ENCODE measurements at regions not wholly inside any gene's neighbourhood (a gene's known extent, or its start where the extent isn't known, plus 50 kb on each side); places are given as distances from the start of the nearest gene placed in this dataset.

DNA sequence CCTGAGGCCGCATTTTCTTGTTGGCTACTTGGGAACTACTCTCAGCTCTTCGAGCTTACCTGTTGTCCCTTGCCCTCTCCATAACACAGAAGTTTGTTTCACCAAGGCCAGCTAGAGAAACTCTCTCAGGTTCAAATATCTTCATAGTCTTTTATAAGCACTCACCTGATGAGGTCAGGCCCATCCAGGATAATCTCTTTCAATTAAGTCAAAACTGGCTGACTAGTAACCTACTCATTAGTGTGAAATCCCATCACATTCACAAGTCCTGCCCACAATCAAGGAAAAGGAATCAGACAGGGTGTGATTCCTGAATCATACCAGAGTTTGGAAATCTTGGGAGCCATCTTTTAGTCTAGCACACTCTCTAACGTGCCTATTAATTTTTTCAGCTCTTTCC lies 195.2 kb upstream of the HS3ST5 start:
- Mint-ChIP-seq H3K27ac (no peak overlapping the region), H3K27me3 (no peaks in the 10 kb centered on the region), H3K4me1 (no peaks in the 10 kb centered on the region), H3K4me3 (no peak overlapping the region), H3K36me3 (ENCODE audit: low read depth) (no peaks in the 10 kb centered on the region), H3K9me3 (peaks cover 8% of the 10 kb centered on the region)
- no peak for ATAC-seq (replicated peaks)

DNA sequence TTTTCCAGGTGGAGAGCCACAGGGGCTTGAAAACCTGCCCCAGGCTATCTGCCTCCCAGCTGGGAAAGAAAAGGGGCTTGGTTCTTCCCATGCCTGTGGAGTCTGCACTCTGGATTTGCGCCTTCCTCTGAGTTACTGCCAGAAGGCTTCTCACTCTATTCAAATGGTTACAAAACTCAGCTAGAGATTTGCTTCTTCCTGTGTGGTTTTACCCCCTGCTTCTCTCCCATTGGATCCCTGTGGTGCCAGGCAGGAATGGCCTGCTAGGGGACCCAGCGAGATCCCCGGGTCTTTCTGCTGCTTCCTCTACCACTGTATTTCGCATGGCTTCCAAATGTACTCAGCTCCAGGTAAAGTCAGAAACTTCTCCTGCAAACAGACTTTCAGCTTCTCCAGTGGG lies 192.0 kb upstream of the HS3ST5 start:
- Mint-ChIP-seq H3K36me3 (ENCODE audit: low read depth) (no peaks in the 10 kb centered on the region), H3K27ac (no peak overlapping the region), H3K4me3 (no peak overlapping the region), H3K4me1 (no peaks in the 10 kb centered on the region), H3K9me3 (peaks cover 3% of the 10 kb centered on the region), H3K27me3 (no peaks in the 10 kb centered on the region)
- ATAC-seq (replicated peaks), result no peak

DNA sequence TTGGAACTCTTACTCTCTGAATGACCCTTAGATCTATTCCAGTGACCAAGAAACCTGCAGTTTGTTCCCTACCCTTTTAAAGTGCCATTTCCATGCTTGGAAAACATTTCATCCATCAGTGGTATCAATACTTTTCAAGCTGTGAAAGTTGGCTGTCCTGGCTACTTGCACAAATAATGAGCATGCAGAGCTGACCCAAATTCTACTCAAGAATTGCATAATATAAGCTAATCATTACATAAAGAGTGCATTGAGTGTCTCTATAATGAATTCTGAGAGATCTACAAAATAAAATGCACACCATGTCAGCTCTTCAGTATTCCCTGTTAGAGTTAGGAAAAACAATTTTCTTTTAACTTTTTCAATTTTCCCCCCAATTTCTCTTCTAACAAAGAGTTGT lies 181.3 kb upstream of the HS3ST5 start:
- ATAC-seq (replicated peaks), result no peak
- H3K4me1 Mint-ChIP-seq, result no peaks in the 10 kb centered on the region
- no peaks in the 10 kb centered on the region for H3K36me3 Mint-ChIP-seq (ENCODE audit: low read depth)
- H3K27ac Mint-ChIP-seq, result no peak overlapping the region
- peaks cover 4% of the 10 kb centered on the region for H3K9me3 Mint-ChIP-seq
- no peaks in the 10 kb centered on the region for H3K27me3 Mint-ChIP-seq
- no peak overlapping the region for H3K4me3 Mint-ChIP-seq

DNA sequence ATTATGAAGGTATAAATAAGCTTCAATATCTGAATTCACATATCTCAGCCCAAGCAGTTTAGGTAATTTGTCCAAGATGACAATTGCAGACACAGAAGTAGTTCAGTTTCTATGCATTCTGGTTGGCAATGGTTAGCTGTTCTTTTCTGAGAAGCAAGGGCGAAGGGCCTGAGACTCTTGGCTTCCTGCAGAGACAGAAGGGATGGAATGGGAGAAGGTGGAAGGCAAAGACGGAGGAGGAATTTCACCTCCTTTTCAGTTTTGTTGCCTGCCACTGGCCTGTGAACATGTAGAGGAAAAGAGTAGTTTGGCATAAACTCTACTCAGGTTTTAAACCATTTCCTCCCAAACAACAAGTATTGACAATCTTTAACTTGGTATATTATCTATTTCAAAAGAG lies 180.7 kb upstream of the HS3ST5 start:
- no peak for ATAC-seq (replicated peaks)
- no peak overlapping the region for H3K4me3 Mint-ChIP-seq
- no peak overlapping the region for H3K27ac Mint-ChIP-seq
- no peaks in the 10 kb centered on the region for H3K27me3 Mint-ChIP-seq
- no peaks in the 10 kb centered on the region for H3K36me3 Mint-ChIP-seq (ENCODE audit: low read depth)
- H3K9me3 Mint-ChIP-seq, result peaks cover 4% of the 10 kb centered on the region
- H3K4me1 Mint-ChIP-seq, result no peaks in the 10 kb centered on the region

DNA sequence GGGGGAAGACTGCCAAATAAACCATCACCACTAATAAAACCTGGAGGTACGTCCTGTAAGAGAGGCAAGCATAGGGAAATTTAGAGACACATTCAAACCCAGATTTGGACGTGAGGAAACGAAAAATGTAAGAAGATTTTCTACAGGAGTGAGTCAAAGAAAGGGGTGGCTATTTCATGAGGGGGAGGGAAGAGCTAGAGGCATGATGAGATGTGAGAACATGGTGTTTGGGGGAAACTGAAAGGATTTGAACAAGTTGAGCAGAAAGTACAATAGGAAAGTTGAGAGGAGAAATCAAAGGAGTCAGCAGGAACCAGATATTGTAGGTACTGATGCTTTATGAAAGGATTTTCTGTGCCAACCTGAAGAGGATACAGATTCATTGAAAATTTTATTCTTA lies 179.1 kb upstream of the HS3ST5 start:
- Mint-ChIP-seq H3K27me3 (no peaks in the 10 kb centered on the region), H3K4me1 (no peaks in the 10 kb centered on the region), H3K4me3 (no peak overlapping the region), H3K9me3 (peaks cover 8% of the 10 kb centered on the region), H3K36me3 (ENCODE audit: low read depth) (no peaks in the 10 kb centered on the region), H3K27ac (no peak overlapping the region)
- ATAC-seq (replicated peaks), result no peak

DNA sequence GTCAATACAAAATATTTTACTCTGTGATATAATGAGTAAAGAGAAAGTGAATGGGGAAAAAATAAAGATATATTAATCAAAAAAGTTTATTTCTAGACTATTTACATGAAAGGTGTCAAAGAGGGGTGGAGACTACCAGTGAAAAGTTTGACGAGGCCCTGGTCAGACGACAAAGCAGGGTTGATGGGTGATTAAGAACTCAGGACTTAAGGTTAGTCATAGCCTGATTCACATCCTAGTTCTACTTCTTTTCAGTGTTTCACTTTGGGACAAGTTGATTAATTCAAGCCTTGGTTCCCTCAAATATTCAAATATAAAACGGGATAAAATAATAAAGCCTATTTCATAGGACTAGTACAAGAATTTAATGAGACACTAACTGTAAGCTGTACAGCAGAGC lies 178.2 kb upstream of the HS3ST5 start:
- Mint-ChIP-seq H3K4me1 (no peaks in the 10 kb centered on the region), H3K27ac (no peak overlapping the region), H3K4me3 (no peak overlapping the region), H3K27me3 (no peaks in the 10 kb centered on the region), H3K9me3 (peaks cover 4% of the 10 kb centered on the region), H3K36me3 (ENCODE audit: low read depth) (no peaks in the 10 kb centered on the region)
- ATAC-seq (replicated peaks), result no peak

DNA sequence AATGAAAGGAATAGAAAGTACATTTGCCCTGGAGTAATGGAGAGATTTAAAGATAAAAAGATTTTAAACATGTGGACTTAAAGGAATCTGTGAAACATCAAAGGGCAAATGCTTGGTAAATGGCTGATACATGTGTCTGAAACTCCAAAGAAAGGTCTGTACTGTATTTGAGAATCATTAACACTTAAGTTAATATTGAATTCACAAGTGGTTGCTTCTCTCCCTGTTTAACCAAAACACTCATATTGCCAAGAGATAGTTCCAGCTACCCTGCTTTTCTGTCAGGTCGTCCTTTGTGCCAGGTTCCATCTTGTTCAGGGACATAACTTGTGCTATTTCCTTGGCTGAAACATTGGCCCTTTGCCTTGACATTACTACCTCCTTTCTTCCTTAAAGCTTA lies 171.3 kb upstream of the HS3ST5 start:
- H3K4me3 Mint-ChIP-seq, result no peak overlapping the region
- H3K9me3 Mint-ChIP-seq, result peaks cover 7% of the 10 kb centered on the region
- no peaks in the 10 kb centered on the region for H3K36me3 Mint-ChIP-seq (ENCODE audit: low read depth)
- H3K4me1 Mint-ChIP-seq, result no peaks in the 10 kb centered on the region
- no peak overlapping the region for H3K27ac Mint-ChIP-seq
- no peaks in the 10 kb centered on the region for H3K27me3 Mint-ChIP-seq
- ATAC-seq (replicated peaks), result no peak

DNA sequence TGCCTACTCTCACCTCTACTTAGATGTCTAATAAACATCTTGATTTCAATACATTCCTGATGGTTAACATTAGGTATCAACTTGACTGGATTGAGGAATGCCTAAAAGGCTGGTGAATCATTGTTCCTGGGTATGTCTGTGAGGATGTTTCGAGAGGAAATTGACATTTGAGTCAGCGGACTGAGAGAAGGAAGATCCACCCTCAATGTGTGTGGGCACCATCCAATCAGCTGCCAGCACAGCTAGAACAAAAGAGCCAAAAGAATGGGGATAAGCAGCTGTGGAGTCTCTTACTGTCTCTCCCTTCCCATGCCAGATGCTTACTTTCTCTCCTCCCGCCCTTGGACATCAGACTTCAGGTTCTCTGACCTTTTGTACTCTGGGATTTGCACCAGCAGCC lies 128.6 kb upstream of the HS3ST5 start:
- no peaks in the 10 kb centered on the region for H3K9me3 Mint-ChIP-seq
- no peak overlapping the region for H3K4me3 Mint-ChIP-seq
- no peaks in the 10 kb centered on the region for H3K36me3 Mint-ChIP-seq (ENCODE audit: low read depth)
- H3K27me3 Mint-ChIP-seq, result no peaks in the 10 kb centered on the region
- H3K4me1 Mint-ChIP-seq, result no peaks in the 10 kb centered on the region
- no peak for ATAC-seq (replicated peaks)
- H3K27ac Mint-ChIP-seq, result no peak overlapping the region

DNA sequence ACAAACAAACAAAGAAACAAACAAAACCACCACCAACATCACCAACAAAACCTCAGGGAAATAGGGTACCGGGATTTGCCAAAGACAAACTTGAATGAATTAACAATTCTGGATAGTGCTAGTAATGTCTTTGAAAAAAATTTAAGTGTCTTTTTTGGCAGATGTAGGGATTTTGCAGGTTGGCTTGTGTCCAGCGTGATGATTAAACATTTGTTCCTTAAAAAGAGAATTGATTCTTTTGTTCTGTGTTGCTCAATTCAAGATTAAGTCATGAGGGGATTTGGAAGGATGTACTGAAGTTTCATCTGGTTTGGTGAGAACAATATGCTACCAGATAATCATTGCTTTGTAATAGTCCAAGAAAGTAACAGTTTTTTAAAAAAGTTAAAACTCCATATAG lies 125.1 kb upstream of the HS3ST5 start:
- no peaks in the 10 kb centered on the region for H3K36me3 Mint-ChIP-seq (ENCODE audit: low read depth)
- no peaks in the 10 kb centered on the region for H3K4me1 Mint-ChIP-seq
- H3K9me3 Mint-ChIP-seq, result no peaks in the 10 kb centered on the region
- H3K27ac Mint-ChIP-seq, result no peak overlapping the region
- no peaks in the 10 kb centered on the region for H3K27me3 Mint-ChIP-seq
- H3K4me3 Mint-ChIP-seq, result no peak overlapping the region
- ATAC-seq (replicated peaks), result no peak

DNA sequence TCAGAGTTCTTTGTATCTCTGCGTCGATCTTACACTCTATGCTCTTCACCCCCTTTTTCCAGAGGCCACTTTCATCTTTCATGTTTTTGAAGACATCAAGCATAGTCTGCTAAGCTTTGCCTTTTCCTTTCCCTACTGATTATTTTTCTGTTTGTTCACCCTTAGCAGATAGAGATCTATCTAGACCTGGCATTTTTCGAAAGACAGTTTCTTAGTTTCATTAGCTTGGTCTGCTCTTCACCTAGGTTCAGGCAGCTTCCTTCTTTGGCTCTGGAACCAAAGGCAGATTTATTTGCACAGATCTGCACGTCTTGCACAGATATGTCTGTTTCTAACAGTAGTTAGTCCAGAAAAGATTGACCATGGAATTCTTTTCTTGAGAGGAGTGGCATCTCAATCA lies 122.7 kb upstream of the HS3ST5 start:
- H3K27me3 Mint-ChIP-seq, result no peaks in the 10 kb centered on the region
- H3K4me3 Mint-ChIP-seq, result no peak overlapping the region
- H3K9me3 Mint-ChIP-seq, result no peaks in the 10 kb centered on the region
- H3K36me3 Mint-ChIP-seq (ENCODE audit: low read depth), result no peaks in the 10 kb centered on the region
- H3K4me1 Mint-ChIP-seq, result no peaks in the 10 kb centered on the region
- no peak for ATAC-seq (replicated peaks)
- no peak overlapping the region for H3K27ac Mint-ChIP-seq

DNA sequence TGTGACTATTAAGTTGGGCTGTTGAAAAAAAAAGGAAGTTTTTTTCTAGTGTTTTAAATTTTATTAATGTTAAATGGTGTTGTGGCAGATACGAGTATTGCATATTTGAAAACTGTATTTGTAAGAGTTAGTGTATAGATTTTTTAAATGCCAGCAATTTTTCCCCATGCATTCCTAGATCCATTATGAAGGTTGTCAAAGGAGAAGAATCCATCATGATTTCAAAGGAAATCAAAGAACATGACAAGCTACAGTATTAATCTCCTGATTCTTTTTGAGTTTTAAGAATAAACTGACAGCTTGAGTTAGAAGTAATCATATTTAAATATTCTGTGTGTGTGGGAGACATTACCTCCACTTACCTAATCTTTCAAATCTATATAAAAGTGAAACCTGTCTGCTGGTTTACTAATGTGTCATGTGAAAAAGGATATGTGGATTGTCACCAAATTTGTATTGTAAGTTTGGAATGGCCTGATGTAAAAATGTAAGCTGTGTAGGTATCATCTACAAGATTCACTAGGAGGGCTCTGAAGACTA lies 111.0 kb upstream of the HS3ST5 start:
- no peak for ATAC-seq (replicated peaks)
- Mint-ChIP-seq H3K4me1 (no peaks in the 10 kb centered on the region), H3K27me3 (peaks cover 3% of the 10 kb centered on the region), H3K36me3 (ENCODE audit: low read depth) (no peaks in the 10 kb centered on the region), H3K9me3 (no peaks in the 10 kb centered on the region), H3K4me3 (no peak overlapping the region), H3K27ac (no peak overlapping the region)

DNA sequence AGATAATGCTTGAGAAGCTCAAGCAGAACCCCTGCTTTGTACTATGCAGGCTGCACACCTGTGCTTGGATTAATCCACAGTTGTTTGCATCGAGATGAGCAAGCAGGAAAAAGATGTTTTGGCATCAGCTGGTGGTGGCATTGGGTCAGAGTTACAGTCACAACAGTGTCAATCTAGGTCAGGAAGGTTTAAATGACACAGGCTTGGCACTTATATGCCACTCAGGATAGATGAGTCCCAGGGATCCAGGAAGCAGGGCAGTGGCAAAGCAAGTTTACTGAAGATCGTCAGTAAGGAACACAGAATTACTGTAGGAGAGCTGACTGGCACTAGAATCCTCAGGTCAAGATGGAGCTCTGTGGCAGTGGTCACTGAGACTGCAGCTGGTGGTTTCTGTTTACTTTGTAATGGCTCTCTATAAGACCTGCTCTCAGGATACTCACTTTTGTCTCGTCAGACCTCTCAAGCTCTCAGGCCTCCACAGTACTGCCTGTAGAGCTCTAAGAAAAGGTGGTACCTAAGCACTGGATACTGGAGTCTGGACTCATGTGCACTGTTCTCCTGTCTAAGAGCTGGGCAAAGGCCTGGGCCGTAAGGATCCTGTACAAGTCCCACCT lies 110.1 kb upstream of the HS3ST5 start:
- H3K4me1 Mint-ChIP-seq, result no peaks in the 10 kb centered on the region
- no peaks in the 10 kb centered on the region for H3K9me3 Mint-ChIP-seq
- no peak overlapping the region for H3K27ac Mint-ChIP-seq
- H3K27me3 Mint-ChIP-seq, result peaks cover 3% of the 10 kb centered on the region
- no peaks in the 10 kb centered on the region for H3K36me3 Mint-ChIP-seq (ENCODE audit: low read depth)
- H3K4me3 Mint-ChIP-seq, result no peak overlapping the region
- no peak for ATAC-seq (replicated peaks)

DNA sequence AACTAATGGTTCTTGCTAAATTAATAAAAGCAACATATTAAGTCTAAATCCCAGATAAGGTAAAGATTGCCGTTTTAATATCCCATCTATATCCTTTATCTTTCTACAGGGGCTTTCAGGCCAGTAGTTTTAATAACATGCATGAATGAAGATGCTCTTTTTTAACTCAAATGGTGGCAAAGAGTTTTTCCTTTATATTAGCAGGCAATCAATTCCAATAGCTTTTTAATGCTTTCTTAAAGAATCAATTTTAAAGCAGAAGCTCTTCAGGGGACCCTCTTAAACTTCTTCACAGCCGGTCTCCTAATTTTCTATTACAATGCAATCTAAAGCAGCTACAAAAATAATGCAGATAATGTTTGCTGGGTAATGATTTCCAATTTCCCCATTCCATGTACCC lies 107.8 kb upstream of the HS3ST5 start:
- H3K9me3 Mint-ChIP-seq, result peaks cover 3% of the 10 kb centered on the region
- H3K27me3 Mint-ChIP-seq, result peaks cover 3% of the 10 kb centered on the region
- H3K4me1 Mint-ChIP-seq, result no peaks in the 10 kb centered on the region
- H3K27ac Mint-ChIP-seq, result no peak overlapping the region
- H3K4me3 Mint-ChIP-seq, result no peak overlapping the region
- ATAC-seq (replicated peaks), result no peak
- no peaks in the 10 kb centered on the region for H3K36me3 Mint-ChIP-seq (ENCODE audit: low read depth)

DNA sequence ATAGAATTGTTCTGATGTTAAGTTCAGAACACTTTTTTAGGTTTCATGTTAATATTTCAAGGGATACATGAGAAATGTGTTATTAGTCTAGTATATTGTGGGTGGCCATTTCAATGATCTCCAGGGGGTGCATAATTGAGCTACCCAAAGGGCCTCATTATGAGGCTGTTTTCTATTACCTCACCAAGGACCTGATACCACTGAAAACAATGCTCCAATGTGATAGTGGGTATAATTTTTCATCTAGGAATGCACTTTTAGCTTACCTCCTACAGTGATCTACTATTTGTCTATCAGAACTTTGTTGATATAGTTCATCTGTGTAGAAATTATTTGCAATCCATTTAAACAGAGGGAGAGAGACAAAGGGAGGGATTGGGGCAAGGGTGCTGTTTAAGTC lies 106.8 kb upstream of the HS3ST5 start:
- Mint-ChIP-seq H3K4me1 (no peaks in the 10 kb centered on the region), H3K27ac (no peak overlapping the region), H3K27me3 (peaks cover 3% of the 10 kb centered on the region), H3K4me3 (no peak overlapping the region), H3K36me3 (ENCODE audit: low read depth) (no peaks in the 10 kb centered on the region), H3K9me3 (peaks cover 6% of the 10 kb centered on the region)
- ATAC-seq (replicated peaks), result no peak

DNA sequence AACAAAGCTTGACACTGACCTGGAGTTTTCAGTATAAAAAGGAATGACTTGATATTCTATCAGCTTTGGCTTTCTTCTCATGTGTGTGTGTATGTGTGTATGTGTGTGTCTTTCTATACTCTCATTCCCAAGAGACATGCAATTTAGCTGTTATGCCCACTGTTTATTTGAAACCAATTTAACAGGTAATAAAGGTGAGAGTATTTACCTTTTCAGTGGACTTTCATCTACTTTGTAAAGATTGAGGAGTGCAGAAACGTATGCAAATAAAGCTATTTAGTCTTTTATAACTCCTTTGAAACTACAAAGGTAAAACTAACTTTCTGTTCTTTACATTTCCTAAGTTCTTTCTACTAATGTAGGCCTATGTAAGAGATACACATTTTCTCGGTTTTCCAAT lies 103.5 kb upstream of the HS3ST5 start:
- no peak overlapping the region for H3K27ac Mint-ChIP-seq
- peaks cover 3% of the 10 kb centered on the region for H3K27me3 Mint-ChIP-seq
- no peaks in the 10 kb centered on the region for H3K4me1 Mint-ChIP-seq
- no peak overlapping the region for H3K4me3 Mint-ChIP-seq
- ATAC-seq (replicated peaks), result no peak
- peaks cover 6% of the 10 kb centered on the region for H3K9me3 Mint-ChIP-seq
- H3K36me3 Mint-ChIP-seq (ENCODE audit: low read depth), result no peaks in the 10 kb centered on the region

DNA sequence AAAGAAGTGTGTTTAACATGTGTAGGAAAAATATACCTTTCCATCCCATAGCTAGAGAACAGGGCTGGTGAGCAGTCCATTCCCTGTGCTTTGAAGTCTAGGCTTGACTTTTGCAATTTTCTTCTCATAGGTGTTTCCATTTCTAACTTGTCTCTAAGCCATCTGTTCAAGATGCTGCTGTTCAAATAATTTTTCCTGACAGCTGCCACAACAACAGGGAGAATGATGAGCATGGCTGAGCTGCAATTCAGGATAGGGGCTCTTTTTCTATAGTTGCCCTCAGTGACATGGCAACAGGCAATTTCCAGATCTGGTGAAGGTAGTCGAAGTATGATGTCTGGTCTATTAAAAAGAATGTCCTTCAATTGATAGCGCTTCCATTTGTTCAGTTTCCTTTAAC lies 103.0 kb upstream of the HS3ST5 start:
- peaks cover 3% of the 10 kb centered on the region for H3K27me3 Mint-ChIP-seq
- no peaks in the 10 kb centered on the region for H3K4me1 Mint-ChIP-seq
- no peak overlapping the region for H3K4me3 Mint-ChIP-seq
- peaks cover 6% of the 10 kb centered on the region for H3K9me3 Mint-ChIP-seq
- ATAC-seq (replicated peaks), result no peak
- no peak overlapping the region for H3K27ac Mint-ChIP-seq
- H3K36me3 Mint-ChIP-seq (ENCODE audit: low read depth), result no peaks in the 10 kb centered on the region

Measured in activated T-helper 17 cell treated with anti-CD3 and anti-CD28 coated beads, Interleukin-2, amount 50 U/mL, for 72 hours (primary cell).